HG03432 (cell line): ENCODE measurements at regions not wholly inside any gene's neighbourhood (a gene's known extent, or its start where the extent isn't known, plus 50 kb on each side); places are given as distances from the start of the nearest gene placed in this dataset.
"Not testable (repeated sequence)": the region's sequence is repeated elsewhere in the genome, so short reads cannot be mapped to it uniquely, and the experiment has no call there.

Source experiments
- ATAC-seq: cut with Tn5 transposase; IDR thresholded peaks from one replicate; pipeline ENCODE4 v1.9.1; 2021; ENCODE audit warnings: mild to moderate bottlenecking, moderate library complexity; ENCODE audit not compliant: unreplicated experiment

GRCh38 chr6:81909981-81910900, 157.8 kb upstream of the TENT5A start:
- ATAC-seq: no peak

DNA sequence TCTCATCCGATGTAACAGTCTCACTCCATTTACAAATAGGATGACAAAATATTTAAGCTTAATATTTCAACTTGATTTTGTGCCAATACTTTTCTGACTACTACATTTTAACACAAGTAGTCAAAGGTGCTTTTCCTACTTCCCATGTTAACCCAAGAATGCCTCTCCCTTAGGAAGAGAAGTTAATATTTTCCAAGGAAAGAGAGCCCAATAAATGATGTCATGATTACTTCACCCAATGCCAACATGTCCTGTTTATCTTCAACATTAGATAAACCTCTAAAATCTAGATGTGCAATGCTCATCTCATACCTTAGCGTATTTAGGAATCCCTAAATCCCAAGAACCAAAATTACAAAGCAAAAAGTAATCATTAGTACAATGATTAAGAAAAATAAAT, 156.7 kb upstream of the TENT5A start:
- no peak for ATAC-seq

DNA sequence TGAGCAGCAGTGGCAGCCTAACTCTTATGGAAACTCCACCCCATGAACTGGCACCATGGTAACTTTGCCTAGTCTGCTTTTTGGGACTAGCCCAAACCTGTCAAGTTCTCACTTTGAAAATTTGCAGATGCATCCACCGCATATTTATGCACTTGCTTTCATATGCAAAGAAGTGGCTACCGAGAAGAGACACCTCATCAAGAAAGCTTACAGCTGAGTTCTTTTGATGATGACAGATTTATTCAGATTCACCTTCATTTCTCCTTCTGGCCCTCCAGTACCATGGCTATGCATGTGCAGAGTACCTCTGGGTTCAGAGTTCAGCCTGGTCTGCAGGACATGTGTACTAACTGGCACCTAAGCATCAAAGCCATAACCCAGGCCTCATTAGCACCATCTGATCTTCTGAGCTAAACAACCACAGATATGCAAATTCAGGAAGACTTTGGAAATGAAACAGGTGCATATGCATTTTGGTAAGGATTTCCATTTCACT, 154.3 kb upstream of the TENT5A start:
- ATAC-seq: peak; percentile 83

DNA sequence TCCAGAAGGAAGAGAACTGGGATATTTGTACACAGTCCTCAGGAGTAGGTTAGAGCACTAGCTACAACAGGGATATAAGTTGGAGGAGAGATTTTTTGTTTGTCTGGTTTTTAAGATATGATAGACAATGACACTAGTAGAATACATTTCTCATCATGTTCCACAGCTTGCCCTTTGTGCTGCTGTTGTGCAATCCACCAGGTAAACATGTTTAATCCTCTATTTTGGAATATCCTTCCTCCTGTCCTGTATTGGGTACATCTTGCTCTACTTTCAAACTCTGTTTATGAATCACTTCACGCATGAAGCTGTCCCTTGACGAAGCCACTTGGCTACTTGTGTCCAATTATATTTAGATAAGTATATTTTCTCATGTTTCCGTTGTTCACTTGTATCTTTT, 153.6 kb upstream of the TENT5A start:
- ATAC-seq: no peak

GRCh38 chr6:81901551-81901966, 149.1 kb upstream of the TENT5A start:
- ATAC-seq: no peak

GRCh38 chr6:81900616-81901015, 148.1 kb upstream of the TENT5A start:
- peak; percentile 93 for ATAC-seq

- no peak for ATAC-seq
Measured at GRCh38 chr6:81897793-81898192, 145.3 kb upstream of the TENT5A start.

DNA sequence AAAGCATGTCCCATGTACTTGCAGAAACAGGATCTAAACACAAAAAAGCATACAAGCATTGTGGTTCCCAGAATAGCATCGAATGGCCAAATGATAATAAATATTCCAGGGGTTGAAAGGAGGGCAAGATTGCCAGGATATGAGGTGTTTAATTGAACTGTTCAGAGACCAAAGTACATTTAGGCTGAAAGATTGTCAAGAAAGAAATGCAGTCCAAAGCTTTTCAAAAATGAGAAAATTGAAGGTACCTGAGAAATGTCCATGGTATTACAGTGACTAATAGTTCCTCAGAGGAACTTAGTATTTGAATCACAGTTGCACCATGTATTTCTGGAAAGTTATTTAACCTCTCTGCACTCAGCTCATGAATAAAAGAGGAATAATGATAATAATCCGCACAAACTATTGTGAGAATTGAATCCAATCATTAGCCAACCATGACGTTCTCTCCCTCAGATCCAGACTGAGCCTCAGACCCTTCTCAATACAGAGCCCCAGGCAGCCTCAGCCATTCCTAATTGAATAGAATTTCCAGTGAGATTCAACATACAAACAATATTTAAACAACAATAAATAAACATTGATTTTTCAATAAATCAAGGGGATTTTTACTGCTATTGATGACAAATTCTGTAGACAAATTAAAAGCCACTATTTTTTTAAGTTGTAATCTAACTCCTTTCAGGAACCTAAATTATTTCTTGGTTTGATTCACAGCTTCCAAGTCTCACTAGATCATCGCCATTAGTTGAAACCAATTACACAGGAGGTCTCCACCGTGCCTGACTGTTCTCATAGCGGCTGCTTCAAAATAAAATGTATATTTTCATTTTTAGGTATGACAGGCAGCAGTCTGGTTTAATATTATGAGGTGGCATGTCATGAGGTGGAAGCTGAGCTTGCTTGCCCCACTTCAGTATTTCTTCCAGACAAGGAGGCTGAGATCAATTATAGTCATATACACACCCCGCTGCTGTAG, 144.3 kb upstream of the TENT5A start:
- no peak for ATAC-seq

GRCh38 chr6:81895511-81896185, 143.2 kb upstream of the TENT5A start:
- no peak for ATAC-seq

- peak; percentile 54 for ATAC-seq
Measured at GRCh38 chr6:81894788-81895271, 142.3 kb upstream of the TENT5A start.

- ATAC-seq: no peak
Measured at GRCh38 chr6:81894306-81894705, 141.8 kb upstream of the TENT5A start.

DNA sequence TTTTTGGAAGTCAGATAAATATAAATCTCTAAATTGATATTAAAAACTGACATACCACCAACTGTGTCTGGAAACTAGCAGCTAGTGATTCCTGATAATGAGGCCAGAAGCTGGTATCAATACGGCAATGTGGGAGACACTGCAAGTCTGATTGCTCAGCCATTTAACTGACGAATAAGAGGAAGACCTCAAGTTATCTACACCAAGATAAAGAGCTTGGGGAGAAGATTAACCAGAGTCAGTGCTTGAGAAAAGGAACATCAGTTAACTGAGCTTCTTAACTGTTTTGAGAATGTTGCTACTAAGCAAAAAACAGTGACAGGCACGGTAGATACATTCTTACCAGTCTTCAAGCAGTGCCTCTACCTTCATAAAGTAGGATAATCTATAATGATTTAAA, 140.4 kb upstream of the TENT5A start:
- no peak for ATAC-seq

DNA sequence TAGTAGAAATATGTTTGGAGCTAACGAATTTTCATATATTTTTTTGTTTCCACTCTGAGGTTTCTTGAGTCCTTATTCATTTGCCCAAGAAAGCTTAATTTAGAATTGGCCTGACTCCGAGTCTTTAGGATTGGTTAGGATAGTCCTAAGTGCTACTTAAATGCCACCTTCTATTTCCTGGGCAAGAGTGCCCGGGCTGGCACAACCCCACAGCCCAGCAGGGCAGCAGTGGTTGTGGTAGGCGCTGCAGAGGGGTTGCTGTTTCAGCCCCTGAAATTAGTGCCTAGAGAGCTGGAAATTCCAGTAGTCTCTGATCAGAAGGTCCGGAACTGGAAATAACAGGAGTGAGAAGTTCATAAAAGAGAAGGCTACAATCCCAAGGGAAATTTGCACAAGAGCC, 139.4 kb upstream of the TENT5A start:
- ATAC-seq: no peak

GRCh38 chr6:81890846-81891245, 138.4 kb upstream of the TENT5A start:
- no peak for ATAC-seq

DNA sequence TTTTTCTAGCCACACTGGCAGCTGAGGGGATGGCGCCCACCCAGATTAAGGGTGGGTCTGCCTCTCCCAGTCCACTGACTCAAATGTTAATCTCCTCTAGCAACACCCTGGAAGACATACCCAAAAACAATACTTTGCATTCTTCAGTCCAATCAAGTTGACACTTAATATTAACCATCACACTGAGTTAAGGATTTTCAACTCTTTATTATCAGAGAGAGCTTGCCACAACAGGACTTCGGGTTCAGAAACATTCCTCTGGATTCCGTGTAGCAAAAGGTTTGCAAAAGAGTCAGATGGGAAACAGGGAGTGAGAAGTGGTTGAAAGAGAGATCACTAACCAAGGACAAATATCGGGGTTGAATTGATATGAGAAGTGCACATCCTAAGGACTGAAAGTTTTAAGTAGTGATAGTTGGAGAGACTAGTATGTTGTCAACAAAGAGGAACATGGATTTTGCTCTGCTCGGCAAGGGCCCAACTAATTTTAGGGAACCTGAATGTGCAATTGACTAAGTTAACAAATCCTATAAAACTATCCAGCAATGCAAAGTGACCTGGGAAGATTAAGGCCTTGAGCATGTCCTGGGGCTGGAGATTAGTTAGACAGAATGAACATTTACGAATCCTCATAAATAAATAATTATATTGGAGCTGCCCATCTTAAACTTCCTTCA, 137.0 kb upstream of the TENT5A start:
- no peak for ATAC-seq

DNA sequence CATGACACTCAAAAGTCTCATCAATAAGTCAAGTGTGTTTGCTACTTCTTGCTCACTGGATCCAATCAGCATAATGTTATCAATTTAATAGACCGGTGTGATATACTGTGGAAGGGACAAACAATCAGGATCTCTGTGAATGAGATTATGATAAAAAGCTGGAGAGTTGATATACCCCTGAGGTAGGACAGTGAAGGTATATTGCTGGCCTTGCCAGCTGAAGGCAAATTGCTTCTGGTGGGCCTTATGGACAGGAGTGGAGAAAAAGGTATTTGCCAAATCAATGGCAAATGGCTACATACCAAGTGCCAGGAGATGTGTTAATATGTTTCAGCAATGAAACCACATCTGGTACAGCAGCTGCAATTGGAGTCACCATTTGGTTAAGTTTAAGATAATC, 134.4 kb upstream of the TENT5A start:
- ATAC-seq: not testable (repeated sequence)

- no peak for ATAC-seq
Measured at GRCh38 chr6:81886157-81886556, 133.7 kb upstream of the TENT5A start.

DNA sequence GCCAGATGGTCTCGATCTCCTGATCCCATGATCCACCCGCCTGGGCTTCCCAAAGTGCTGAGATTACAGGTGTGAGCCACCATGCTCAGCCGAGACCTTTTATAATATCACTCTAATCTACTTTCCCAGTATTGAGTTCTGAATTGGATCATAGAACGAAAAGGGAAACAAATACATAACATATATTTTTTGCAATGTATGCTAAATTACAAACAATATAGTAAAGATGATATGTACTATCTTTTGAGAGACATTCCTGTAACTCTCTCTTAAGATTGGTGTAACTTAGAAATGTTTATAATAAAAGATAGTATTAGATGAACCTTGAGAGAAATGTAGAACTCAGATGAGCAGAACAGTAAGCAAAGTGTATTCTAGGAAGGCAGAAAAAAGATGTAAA, 129.2 kb upstream of the TENT5A start:
- ATAC-seq: no peak

GRCh38 chr6:81878479-81878878, 126.0 kb upstream of the TENT5A start:
- no peak for ATAC-seq

DNA sequence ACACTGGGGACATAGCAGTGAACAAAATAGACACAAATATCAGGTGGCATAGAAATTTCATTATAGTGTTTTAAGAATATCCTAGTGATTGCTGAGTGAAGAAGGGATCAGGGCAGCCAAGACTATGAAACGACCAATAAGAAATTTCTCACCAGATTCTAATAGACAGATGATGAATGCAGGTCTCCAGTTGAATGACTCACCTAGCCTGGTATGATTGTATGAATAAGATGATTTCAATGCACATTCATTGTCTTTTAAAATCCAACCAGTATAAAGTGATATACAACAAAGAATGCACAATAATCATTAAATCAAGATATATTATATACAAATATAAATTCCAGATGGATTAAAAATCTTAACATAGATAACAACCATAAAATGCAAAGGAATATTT, 124.5 kb upstream of the TENT5A start:
- no peak for ATAC-seq
